NOMO-1 (cell line): ENCODE measurements at regions not wholly inside any gene's neighbourhood (a gene's known extent, or its start where the extent isn't known, plus 50 kb on each side); places are given as distances from the start of the nearest gene placed in this dataset.

Experiments
- DNase-seq, 2 experiments: peaks; one replicate each; lab custom pipeline; 2025; ENCODE audit not compliant: unreplicated experiment in 2 of 2; lab: John Stamatoyannopoulos, UW

DNA sequence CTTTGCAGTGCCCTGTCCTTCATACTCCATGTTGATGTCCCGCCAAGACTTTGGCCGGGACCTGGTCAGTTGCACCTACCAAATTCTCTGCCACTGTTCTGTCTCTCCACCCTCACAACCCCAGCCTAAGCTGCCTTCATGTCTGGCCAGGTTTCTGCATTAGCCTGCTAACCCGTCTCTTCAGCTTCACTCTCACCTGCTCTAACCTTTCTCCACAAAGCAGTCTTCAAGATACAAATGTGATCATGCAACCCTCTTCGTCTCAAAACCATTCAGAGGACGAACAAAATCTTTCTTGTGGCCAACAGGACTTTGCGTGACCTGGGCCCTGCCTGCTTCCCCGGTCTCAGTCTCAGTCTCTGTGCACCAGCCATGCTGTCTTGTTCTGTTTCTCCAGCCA lies 148.2 kb downstream of the WSCD1 start:
- no peak for DNase-seq

DNA sequence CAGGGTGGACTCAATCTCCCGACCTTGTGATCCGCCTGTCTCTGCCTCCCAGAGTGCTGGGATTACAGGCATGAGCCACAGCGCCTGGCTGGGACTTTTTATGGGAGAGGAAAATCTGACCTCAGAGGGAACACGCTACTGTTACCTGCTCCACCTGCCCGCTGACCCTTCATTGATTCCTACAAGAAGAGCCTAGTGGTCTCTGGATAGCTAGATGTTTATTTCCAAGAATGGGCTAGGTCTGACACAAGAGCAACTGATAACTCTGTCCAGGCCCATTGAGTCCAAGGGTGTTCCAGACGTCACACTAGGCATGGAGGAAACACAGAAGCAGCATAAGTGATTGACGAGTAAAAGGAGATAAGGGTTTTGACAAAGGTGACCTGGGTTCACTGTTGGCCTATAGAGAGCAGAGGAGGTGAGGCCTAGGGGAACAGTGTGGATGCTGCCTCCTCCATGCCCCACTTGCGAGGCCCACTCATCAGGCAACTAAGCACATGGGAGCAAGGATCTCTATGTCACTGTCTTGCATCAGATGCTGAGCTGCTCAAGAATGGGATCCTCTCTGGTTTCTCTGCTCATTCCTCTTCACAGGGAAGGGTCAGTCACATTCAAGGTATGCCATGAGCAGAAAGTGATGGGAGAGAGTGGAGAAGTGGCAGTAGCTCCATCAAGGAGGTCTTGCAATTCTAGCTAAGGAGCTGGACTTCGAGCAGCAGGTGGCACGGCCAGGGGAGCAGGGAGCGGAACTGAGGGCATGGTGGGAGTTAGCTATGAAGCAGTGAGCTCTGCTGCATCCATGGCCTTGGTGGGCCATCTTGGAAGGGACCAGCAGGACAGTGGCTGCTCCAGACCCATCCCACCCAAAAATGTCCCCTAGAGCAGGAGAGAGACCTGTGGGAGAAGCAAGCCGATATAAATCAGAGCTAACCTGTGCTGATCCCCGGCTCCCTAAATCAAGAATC lies 145.2 kb downstream of the WSCD1 start:
- DNase-seq: no peak

DNA sequence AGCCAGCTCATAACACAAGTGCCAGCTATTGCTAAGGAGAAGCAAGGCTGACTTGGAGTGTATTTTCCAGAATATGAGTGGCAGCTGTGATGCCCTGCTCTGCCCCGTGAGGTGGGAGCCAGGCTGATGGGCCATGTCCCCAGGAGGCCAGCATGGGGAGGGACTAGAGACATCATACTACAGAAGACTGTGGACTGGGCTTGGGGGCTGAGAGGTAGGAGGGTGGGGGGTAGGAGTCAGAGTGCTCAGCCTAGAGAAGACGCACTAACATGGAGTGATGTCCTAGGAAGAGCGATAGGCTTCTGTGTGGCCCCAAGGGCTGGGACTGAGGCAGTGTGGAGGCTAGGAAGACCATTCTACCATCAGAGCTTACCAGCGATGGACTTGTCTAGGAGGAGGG lies 143.7 kb downstream of the WSCD1 start:
- no peak for DNase-seq

DNA sequence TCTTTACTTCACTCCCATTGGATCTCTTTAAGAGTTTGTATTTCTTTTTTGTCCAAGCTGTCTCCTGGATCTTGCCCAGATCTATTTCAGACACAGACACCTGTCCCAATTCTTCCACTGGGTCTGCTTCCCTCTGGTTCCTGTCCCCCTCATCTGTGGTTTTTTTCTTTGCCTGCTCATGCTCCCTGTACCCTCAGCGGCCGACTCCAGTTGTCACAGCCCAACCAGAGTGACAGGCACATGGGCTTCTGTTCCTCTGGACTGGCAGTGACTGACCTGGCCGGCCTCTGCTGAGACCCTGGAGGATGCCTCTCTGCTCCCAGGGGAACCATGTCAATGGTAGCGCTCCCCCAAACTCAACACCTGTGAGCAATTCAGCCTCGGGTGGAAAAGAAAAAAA lies 142.6 kb downstream of the WSCD1 start:
- no peak for DNase-seq

DNA sequence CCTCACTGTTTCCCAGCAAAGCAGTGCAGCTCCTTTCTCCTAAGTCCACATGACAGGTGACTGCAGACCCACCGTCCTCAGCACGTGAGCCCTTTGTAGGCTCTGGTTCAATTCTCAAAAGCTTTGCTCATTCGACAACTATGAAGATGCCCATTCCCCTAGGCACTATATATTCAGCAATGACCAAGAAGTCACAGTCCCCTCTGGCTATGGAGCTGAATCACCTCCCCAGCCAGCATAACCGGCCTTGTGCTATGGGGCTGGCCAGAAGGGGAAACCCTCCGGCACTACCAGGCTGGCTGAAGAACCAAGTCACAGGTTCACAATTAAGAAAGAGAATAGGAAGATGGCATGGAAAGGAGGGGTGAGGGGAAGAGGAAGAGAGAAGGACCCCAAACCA lies 139.7 kb downstream of the WSCD1 start:
- no peak for DNase-seq

- no peak for DNase-seq
These were observed 138.5 kb downstream of the WSCD1 start for GRCh38 chr17:6208608-6209180.

DNA sequence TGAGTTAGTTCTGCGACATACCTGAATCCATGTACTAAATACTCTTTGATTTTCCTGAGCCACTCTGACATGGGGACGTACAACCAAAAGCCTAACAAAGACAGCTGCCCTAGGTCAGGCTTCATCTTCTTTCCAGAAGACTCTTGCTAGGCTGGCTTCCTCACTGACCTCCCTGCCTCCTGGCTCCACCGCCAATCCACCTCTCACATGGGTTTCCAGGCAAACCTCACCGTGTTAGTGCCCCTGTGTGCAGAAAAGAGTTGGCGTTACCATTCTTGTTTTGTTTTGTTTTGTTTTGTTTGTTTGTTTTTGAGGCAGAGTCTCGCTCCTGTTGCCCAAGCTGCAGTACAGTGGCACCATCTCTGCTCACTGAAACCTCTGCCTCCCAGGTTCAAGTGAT lies 135.3 kb downstream of the WSCD1 start:
- DNase-seq: no peak

- no peak for DNase-seq
These were observed 134.9 kb downstream of the WSCD1 start for GRCh38 chr17:6205033-6205432.

DNA sequence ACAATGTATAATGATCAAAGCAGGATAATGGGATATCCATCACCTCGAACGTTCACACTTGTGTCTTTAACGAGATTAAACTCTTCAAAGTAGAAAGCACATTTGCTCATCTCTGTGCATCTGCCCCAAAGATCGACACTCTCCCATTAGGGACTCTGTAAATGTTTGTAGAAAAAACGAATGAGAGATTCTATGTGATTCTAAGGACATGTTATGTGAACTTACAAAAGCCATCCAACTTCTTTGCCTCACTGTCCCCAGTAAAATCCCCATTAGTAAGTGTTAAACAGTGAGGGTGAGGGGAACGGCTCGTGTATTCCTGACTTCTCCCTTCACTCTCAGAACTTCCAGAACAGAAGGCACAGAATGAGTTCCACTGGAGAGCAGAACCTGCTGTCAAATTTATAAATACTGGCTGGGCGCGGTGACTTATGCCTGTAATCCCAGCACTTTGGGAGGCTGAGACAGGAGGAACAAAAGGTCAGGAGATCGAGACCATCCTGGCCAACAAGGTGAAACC lies 134.1 kb downstream of the WSCD1 start:
- DNase-seq: no peak

DNA sequence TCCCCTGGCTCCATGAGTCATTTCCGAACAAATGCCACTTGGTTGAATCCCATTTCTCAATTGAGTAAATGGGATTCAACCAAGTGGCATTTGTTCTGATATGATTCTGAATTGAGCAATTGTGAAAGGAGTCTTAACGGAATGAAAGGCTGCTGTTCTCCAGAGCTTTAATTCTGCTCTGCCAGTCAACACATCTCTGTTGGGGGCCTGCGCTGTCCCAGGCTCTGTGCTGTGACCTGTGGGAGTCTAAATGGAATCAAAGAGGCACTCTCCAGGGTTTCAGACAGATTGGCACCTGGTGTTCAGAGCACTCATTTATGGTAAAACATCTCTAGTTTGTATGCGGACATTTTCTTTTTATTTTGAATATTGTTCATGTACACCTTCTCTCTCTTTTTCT lies 126.2 kb downstream of the WSCD1 start:
- DNase-seq: no peak

GRCh38 chr17:6195123-6195522 lies 124.9 kb downstream of the WSCD1 start:
- no peak for DNase-seq

- no peak for DNase-seq
These were observed 121.5 kb downstream of the WSCD1 start for GRCh38 chr17:6191405-6192324.

DNA sequence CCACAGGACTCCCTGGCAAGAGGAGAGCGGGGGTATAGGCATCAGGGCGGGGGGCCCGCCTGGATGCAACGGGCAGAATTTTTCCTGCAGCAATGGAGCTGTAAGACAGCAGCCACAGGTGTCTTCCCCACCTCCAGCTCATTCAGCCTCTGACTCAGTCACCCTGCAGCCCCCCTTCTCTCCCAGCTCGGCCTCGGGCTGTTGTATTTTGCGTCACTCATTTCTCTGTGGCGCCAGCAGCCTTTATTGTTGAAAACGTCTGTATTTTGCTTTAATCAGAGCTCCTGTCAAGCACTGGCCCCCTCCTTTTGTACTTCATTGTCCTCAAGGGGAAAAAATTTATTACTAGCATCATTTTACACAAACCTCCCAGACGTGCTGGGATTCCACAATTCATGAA lies 117.7 kb downstream of the WSCD1 start:
- no peak for DNase-seq

- DNase-seq: no peak
These were observed 116.8 kb downstream of the WSCD1 start for GRCh38 chr17:6186998-6187397.

GRCh38 chr17:6184508-6184907 lies 114.3 kb downstream of the WSCD1 start:
- DNase-seq: no peak

DNA sequence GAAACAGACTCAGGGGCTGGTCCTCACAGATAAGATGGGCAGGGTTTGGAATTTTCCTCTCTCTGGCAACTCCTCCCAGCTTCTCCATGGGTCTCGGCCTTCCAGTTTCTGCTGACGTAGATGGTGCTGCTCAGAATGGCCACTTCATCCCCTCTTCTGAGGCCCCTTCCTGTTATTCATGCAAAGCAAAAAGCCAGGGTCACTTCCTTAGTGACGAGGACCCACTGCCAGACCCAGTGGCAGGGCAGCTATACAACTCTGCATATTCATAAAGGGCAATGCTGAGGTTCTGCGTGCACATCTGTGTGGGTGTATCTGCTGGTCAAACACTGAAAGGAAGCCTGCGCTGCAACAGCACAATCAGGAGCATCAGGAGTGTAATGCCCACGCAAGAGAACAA lies 108.8 kb downstream of the WSCD1 start:
- DNase-seq: no peak

- no peak for DNase-seq
These were observed 107.9 kb downstream of the WSCD1 start for GRCh38 chr17:6177941-6178694.
